PFSK-1 (cell line): ENCODE measurements at regions not wholly inside any gene's neighbourhood (a gene's known extent, or its start where the extent isn't known, plus 50 kb on each side); places are given as distances from the start of the nearest gene placed in this dataset.

Experiments
- POLR2AphosphoS5 ChIP-seq: IDR thresholded peaks from 2 replicates; pipeline ENCODE4 v1.6.1; 2012; ENCODE audit warnings: low read depth, mild to moderate bottlenecking, control low read depth, low read length, moderate library complexity
- TAF1 ChIP-seq: IDR thresholded peaks from 2 replicates; pipeline ENCODE4 v1.6.1; 2012; ENCODE audit warnings: low read length, control low read depth, borderline replicate concordance; ENCODE audit not compliant: insufficient read depth
- TF ChIP-seq, protein P1 (sequence below), 2 experiments: IDR thresholded peaks; 2 replicates each; pipeline versions ENCODE4 v1.6.1 to v1.8.0; 2011 to 2012; ENCODE audit warnings: low read depth in 2 of 2, low read length in 2 of 2, control low read depth in 1 of 2, inconsistent platforms in 1 of 2, mild to moderate bottlenecking in 1 of 2, moderate library complexity in 1 of 2; ENCODE audit not compliant: insufficient read depth in 1 of 2

DNA sequence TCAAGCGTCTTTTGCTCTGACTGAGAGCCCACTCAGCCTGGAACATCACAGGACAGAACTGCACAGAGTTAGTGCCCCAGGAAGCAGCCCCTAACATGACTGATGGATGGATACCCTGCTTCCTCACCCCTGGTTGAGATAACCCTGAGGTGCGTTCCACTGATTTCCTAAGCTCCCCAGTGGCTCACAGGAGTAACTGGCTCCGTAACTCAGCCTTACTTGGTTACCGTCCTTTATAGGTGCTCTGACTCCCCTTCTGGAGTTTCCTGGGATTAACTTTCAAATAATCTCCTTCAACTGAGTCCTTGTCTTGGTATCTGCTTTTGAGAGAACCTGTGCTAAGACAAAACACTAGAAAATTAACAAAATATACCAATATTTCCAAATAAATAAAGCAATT lies 449.5 kb downstream of the AGTPBP1 start:
- TF ChIP-seq, protein P1, sequence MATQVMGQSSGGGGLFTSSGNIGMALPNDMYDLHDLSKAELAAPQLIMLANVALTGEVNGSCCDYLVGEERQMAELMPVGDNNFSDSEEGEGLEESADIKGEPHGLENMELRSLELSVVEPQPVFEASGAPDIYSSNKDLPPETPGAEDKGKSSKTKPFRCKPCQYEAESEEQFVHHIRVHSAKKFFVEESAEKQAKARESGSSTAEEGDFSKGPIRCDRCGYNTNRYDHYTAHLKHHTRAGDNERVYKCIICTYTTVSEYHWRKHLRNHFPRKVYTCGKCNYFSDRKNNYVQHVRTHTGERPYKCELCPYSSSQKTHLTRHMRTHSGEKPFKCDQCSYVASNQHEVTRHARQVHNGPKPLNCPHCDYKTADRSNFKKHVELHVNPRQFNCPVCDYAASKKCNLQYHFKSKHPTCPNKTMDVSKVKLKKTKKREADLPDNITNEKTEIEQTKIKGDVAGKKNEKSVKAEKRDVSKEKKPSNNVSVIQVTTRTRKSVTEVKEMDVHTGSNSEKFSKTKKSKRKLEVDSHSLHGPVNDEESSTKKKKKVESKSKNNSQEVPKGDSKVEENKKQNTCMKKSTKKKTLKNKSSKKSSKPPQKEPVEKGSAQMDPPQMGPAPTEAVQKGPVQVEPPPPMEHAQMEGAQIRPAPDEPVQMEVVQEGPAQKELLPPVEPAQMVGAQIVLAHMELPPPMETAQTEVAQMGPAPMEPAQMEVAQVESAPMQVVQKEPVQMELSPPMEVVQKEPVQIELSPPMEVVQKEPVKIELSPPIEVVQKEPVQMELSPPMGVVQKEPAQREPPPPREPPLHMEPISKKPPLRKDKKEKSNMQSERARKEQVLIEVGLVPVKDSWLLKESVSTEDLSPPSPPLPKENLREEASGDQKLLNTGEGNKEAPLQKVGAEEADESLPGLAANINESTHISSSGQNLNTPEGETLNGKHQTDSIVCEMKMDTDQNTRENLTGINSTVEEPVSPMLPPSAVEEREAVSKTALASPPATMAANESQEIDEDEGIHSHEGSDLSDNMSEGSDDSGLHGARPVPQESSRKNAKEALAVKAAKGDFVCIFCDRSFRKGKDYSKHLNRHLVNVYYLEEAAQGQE (IDR thresholded peaks at IDR 0.05; ENCODE audit: insufficient read depth in 1 of 2, low read depth in 2 of 2, low read length in 2 of 2): no peak
- TF ChIP-seq TAF1 (no peak), POLR2AphosphoS5 (no peak)
